NCI-H128 (cell line): ENCODE measurements at regions not wholly inside any gene's neighbourhood (a gene's known extent, or its start where the extent isn't known, plus 50 kb on each side); places are given as distances from the start of the nearest gene placed in this dataset.

Source experiments
- DNase-seq: peaks from one replicate; lab custom pipeline; 2025; ENCODE audit not compliant: unreplicated experiment; lab: John Stamatoyannopoulos, UW

- DNase-seq = no peak
Measured at GRCh38 chr15:97728791-97729190, 231.7 kb upstream of the ARRDC4 start.

DNA sequence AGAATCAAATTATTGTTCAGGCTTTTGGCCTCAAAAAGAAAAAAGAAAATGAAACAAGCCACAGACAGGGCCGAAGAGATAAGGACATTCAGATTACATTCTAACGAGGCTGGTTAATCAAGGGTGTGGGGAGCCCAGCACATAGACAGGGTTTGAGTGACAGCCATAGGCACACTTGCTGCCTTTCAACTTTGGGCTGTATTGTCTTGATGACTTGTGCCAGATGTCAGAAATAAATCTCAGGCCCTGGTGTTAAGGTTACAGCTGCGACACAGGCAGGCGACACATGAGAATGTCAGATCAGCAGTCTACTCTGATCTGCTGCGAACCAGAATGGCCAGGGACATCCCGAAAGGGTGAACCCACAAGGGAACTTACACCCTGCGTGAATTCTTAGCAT is 231.2 kb upstream of the ARRDC4 start:
- DNase-seq = no peak

- DNase-seq = no peak
Measured at GRCh38 chr15:97730315-97730714, 230.2 kb upstream of the ARRDC4 start.

GRCh38 chr15:97731859-97732258 is 228.6 kb upstream of the ARRDC4 start:
- no peak for DNase-seq

DNA sequence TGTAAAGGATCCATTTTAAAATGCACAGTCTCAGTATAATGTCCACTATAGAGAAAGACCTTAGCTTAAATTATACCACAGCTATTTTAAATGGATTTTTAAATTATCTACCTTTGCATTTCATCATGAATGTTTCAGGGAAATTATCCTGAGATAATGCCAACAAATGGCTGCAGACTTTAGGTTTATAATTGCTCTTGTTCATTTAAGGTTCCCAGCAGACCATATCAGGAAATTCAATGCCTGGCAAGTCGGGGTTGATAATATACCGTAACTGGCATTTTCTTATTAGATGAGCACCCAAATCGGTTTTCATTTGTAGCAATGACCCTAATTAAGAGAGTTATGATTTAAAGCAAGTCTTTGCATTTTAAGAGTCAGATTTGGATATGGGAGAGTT is 227.1 kb upstream of the ARRDC4 start:
- no peak for DNase-seq

DNA sequence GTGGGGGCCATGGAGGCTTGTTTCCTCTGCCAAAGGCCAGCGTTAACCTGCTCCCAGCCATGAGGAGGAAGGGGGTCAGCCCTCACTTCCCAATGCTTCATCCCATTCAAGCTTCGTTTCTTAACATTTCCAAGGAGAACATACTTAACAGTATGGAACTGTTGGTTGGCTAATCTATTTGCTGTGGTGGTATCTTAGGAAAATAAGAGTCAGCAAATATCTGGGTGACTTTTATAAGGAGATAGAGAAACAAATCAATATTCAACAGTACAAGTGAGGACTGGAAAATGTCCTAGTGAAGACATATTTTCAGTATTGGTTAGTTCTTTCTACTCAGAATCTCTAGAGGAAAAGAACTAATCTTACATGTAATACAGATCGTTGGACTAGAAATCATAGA is 223.8 kb upstream of the ARRDC4 start:
- DNase-seq = no peak

DNA sequence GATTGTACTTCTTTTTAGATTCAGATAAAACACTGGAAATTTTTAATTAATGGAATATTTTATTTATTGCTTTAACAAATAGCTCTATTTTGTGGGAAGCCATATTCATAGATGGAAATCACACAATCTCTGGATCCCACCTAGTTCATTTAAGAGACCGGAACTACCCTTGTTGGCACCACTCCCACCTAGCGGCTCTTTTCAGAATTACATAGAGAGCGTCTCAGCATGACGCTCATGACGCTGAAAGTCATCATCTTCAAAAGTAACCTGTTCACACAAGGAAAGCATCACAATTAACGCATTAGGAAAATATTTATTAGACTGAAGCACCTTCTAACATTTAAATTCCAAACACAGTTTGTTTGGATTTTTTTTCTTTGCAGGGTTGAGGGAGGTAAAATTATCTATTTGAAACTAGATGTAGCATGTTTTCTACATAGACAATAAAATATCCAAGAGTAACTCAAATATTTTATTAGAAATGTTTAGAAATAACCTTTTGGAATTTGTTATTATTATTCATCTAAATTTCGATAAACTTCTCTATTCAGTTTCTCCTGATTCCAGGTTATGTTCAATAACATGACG is 214.9 kb upstream of the ARRDC4 start:
- no peak for DNase-seq

DNA sequence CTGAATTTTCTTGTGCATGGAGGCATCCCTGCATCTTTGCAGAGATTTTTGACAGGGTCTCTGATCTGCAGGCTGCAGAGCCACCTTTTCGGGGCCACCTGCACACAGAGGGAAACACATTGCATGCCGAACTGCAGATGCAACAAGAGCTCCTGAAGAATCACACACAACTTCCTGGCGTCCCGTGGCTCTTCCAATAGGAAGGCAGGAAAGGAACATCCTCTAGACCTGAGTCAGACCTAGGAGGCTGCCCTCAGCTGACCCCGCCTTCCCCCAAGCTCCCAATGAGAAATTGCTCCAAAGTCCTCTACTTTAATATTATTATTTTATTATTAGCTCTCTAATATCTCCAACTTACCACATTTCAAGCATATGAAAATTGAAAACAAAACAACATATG is 213.2 kb upstream of the ARRDC4 start:
- no peak for DNase-seq

DNA sequence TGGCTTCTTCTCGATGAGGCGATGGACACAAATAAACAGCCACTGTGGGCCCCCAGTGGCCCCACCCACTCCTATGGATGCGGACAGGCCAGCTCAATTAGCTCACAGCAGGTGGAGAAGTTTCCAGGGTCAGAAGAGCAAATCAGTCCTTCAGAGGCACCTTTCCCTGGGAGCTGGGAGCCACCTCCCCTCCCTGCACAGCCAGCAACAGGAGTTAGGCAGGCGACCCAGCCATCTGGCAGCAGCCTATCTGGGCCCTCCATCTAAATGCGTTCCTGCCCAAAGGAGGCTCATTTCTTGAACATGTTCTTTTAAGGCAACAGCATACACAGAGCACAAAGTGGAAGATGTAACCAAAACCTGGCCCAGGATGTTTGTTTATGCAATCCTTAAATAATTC is 211.9 kb upstream of the ARRDC4 start:
- DNase-seq = no peak

GRCh38 chr15:97750060-97750459 is 210.4 kb upstream of the ARRDC4 start:
- no peak for DNase-seq

DNA sequence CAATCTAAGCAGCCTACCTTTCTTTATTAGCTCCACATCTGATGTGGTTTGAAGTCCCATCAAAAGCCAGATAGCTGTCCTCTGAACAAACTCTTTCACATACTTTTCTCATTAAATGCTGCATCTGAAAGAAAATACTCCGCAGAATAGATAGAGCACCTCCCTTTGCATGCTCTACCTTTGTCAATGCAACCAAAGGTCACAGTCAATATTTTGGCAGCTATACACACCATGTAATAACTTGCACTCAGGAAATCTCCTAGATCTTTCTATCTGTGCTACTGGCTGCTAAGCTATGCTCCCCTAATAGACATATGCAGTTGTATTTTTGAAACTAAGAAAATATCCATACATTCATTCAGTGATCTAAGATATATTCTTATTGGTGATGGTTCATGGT is 204.8 kb upstream of the ARRDC4 start:
- no peak for DNase-seq

DNA sequence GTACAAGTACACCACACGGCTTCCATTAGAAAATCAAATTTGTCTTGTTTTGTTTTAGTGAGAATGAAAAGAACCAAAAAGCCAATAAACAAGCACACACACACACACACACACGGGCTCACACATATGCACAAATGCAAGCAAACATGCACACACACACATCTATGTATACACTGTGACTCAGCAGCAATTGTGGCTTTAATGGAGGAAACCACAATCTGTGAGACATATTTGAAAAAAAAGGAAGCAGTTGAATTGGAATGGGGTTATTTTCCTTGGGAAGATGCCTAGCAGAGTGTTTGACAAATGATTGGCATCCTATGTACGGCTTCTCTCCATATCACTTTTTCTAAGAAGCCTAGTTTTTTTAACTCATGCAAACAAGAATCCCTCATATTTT is 201.1 kb upstream of the ARRDC4 start:
- no peak for DNase-seq

GRCh38 chr15:97761110-97761509 is 199.4 kb upstream of the ARRDC4 start:
- DNase-seq = no peak

GRCh38 chr15:97783240-97783639 is 177.3 kb upstream of the ARRDC4 start:
- DNase-seq = no peak

DNA sequence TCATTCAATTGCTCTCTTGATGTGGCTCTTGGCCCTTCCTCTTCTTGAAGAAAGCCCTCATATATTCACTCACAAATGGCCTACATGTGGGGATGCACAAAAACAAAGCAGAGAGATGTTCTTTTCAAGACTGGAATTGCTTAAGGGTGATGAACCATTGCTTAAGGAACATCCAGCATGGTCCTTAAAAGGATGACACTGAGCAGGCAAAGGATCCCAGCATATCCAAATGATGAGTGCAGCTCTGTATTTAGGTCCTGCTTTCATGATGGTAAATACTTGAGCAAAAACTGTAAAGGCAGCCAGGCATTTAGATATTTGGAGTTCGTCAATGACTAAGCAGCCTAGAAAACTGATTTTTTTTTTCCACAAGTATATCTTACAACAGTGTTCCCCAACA is 173.8 kb upstream of the ARRDC4 start:
- no peak for DNase-seq

DNA sequence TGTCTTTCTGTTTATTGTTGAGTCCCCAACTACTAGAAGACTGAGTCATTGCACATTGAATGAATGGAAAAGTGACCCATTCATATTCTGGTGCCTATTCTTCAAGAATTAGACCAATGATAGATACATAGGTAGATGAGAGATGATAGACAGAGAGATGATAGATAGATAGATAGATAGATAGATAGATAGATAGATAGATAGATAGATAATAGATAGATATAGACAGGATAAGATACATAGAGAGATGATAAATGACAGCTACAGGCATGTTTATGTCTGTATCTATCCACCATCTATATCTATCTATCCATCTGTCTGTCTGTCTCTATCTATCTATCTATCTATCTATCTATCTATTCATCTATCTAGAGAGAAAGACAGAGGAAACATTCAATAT is 170.3 kb upstream of the ARRDC4 start:
- no peak for DNase-seq

GRCh38 chr15:97791824-97792792 is 168.4 kb upstream of the ARRDC4 start:
- DNase-seq = no peak

DNA sequence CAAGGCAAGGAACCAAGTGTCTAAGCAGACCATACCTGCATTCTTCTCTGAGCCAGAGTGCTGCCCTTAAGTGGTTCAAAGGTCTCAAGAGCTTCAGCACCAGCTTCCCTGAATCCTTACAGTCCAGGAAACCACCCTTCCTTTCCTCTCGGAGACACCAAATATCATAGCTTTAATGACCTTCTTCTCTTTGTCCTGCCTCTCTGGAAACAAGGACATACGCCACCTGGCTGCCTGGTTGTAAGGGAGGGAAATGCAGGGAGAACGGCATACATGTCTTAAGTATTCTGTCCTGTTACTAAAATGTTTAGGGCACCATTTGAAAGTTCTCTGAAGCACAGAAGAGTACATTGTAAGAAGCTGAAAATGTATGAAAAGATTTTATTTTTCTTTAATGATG is 155.6 kb upstream of the ARRDC4 start:
- DNase-seq = no peak

GRCh38 chr15:97806766-97807165 is 153.7 kb upstream of the ARRDC4 start:
- DNase-seq = no peak

GRCh38 chr15:97815835-97816234 is 144.7 kb upstream of the ARRDC4 start:
- no peak for DNase-seq

DNA sequence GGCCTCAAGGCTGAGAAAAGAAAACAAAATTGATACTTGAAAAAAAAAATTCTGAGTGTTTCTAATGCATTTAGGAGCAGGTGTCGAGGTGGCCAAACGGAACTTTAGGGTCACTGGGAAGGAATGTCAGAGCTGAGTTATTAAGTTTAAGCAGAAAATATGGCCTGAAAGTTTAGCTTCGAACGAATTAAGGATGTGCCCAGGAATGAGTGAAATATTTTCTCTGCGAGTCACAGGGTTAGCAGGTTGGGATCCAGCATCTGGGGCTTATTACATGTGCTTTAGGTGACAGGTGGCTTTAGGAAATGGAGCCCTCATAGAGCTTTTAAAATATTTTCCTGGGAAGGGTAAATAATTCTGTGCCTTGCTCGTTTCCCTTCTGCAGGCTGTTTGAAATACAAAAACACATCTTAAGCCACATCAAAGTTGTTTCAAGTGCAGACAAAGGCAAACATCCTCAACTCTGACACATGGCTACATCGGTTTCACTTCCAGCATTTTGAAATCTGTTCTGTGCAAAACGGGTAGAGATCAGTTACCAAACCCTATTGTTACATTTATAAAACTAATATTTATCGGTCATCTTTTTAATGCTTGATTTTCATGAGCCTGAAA is 143.1 kb upstream of the ARRDC4 start:
- no peak for DNase-seq

DNA sequence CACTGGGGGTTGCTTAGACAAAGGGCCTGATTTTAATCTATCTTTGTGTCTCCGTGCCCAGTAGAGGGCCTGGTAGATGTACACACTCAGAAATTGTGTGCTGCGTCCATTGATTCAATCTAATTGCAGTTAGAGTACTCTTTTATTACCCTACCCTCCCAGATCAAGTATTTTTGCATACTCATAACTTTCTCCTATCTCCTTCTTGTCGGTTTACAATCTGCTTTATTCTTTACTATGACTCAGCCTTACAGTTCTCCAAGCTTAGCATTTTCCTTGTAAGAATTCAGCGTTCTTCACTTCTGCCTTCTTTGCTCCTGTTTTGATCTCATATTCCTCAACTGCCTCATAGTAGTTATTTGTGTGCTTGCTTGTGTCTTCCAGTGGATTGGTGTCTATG is 124.5 kb upstream of the ARRDC4 start:
- no peak for DNase-seq
